K562 (cell line): ENCODE measurements at regions not wholly inside any gene's neighbourhood (a gene's known extent, or its start where the extent isn't known, plus 50 kb on each side); places are given as distances from the start of the nearest gene placed in this dataset.

ENCODE experiments used
- ATAC-seq: fragments of 200-7000 bp; cut with Tn5 transposase; 3 replicates; pipeline ENCODE4 v1.9.1; 2020; ENCODE audit warnings: moderate library complexity
- BruUV-seq: library from RNA; stranded (reverse); fragments of 400-500 nt; replicated peaks from 2 replicates; lab custom pipeline; 2021; lab: Mats Ljungman, UMichigan
- CTCF ChIA-PET: fragments of 300-600 bp; formaldehyde crosslinking; extraction: SDS; loops from one replicate; lab custom pipeline; 2021; ENCODE audit warnings: low intra/inter-chr PET ratio; lab: Yijun Ruan, JAX
- POLR2A ChIA-PET: fragments of 300-600, 350-650 bp; sonication (Branson Sonifier 250); formaldehyde crosslinking; extraction: SDS; loops from one replicate; lab custom pipeline; 2021; ENCODE audit warnings: antibody characterized with exemption, inconsistent platforms; lab: Yijun Ruan, JAX
- DNase-seq, 4 experiments: peaks; one replicate each; pipeline versions ENCODE4 v3.0.0 to v3.0.0-alpha.2; 2011 to 2018; ENCODE audit warnings: low spot score in 3 of 4, mixed read lengths in 3 of 4; ENCODE audit errors: extremely low read depth in 1 of 4
- FAIRE-seq: peaks from 2 replicates; lab custom pipeline; 2011; peaks lifted over from hg19 to GRCh38; lab: Jason Lieb, UNC
- H2AFZ ChIP-seq: 2 replicates; pipeline ENCODE4 v1.6.0; 2011; ENCODE audit warnings: low read depth, low read length, control low read depth, inconsistent platforms
- H3K27ac ChIP-seq: fragments of 200-600 bp; 3 replicates; pipeline ENCODE4 v1.8.0; 2011; ENCODE audit warnings: low read depth, mild to moderate bottlenecking, control low read depth, inconsistent platforms, low read length, moderate library complexity, mixed read lengths; ENCODE audit errors: extremely low read depth
- H3K27me3 ChIP-seq, 2 experiments: fragments of 300-600 bp in 1 of 2; 2 replicates in 1 of 2; 3 replicates in 1 of 2; pipeline versions ENCODE4 v1.6.0 to v1.8.0; 2011; ENCODE audit warnings: inconsistent platforms in 2 of 2, low read length in 2 of 2, mild to moderate bottlenecking in 1 of 2, mixed read lengths in 1 of 2, moderate library complexity in 1 of 2; ENCODE audit not compliant: control insufficient read depth in 2 of 2, insufficient read depth in 2 of 2
- H3K36me3 ChIP-seq: fragments of 300-600 bp; 3 replicates; pipeline ENCODE4 v1.8.0; 2011; ENCODE audit warnings: mild to moderate bottlenecking, low read length, inconsistent platforms; ENCODE audit not compliant: control insufficient read depth, insufficient read depth
- H3K4me1 ChIP-seq, 2 experiments: fragments of 200-600 bp in 1 of 2; replicated peaks in 1 of 2; 2 replicates in 1 of 2; 3 replicates in 1 of 2; pipeline versions ENCODE4 v1.5.1 to v1.8.0; 2011; ENCODE audit warnings: inconsistent platforms in 2 of 2, low read length in 2 of 2, mild to moderate bottlenecking in 1 of 2, mixed read lengths in 1 of 2, moderate library complexity in 1 of 2; ENCODE audit not compliant: control insufficient read depth in 2 of 2, insufficient read depth in 2 of 2
- H3K4me2 ChIP-seq: 2 replicates; pipeline ENCODE4 v1.6.1; 2011; ENCODE audit warnings: low read length, control low read depth, inconsistent platforms, mixed read lengths; ENCODE audit not compliant: insufficient read depth
- H3K4me3 ChIP-seq: fragments of 200-600 bp; sonication (generic), shearing (Covaris generic); 2 replicates; pipeline ENCODE4 v1.5.1; 2016; ENCODE audit warnings: control low read depth, inconsistent platforms
- H3K79me2 ChIP-seq: fragments of 200-600 bp; 3 replicates; pipeline ENCODE4 v1.8.0; 2011; ENCODE audit warnings: low read length, inconsistent platforms; ENCODE audit not compliant: control insufficient read depth, insufficient read depth
- H3K9ac ChIP-seq, 2 experiments: 2 replicates each; pipeline versions ENCODE4 v1.6.0 to v1.6.1; 2011; ENCODE audit warnings: low read depth in 2 of 2, low read length in 2 of 2, control low read depth in 1 of 2, inconsistent platforms in 1 of 2, mild to moderate bottlenecking in 1 of 2, mixed read lengths in 1 of 2; ENCODE audit not compliant: insufficient read depth in 1 of 2
- H3K9me1 ChIP-seq: one replicate; pipeline ENCODE4 v1.6.0; 2011; ENCODE audit warnings: inconsistent platforms, mild to moderate bottlenecking, low read length, moderate library complexity; ENCODE audit not compliant: control insufficient read depth, insufficient read depth
- H3K9me3 ChIP-seq: replicated peaks from 2 replicates; pipeline ENCODE4 v1.5.1; 2011; ENCODE audit warnings: low read depth, low read length, inconsistent platforms; ENCODE audit not compliant: control insufficient read depth, insufficient read depth
- H4K20me1 ChIP-seq: replicated peaks from 2 replicates; pipeline ENCODE4 v1.6.1; 2011; ENCODE audit warnings: low read length, inconsistent platforms, mixed read lengths; ENCODE audit not compliant: control insufficient read depth, insufficient read depth
- ADNP ChIP-seq: fragments of 200-800 bp; sonication (Bioruptor generic); IDR thresholded peaks from 2 replicates; pipeline ENCODE4 v1.6.1; 2016; ENCODE audit warnings: missing genetic modification characterization, missing compliant biosample characterization
- FOXO4 ChIP-seq: fragments of 450-650 bp; formaldehyde crosslinking; IDR thresholded peaks from 2 replicates; pipeline ENCODE4 v1.4.0; 2020; ENCODE audit warnings: mild to moderate bottlenecking, moderate library complexity
- HMG20B ChIP-seq: fragments of 250-450 bp; sonication (Bioruptor Pico); IDR thresholded peaks from 2 replicates; pipeline ENCODE4 v1.5.0; 2021; ENCODE audit warnings: mild to moderate bottlenecking
- KHSRP ChIP-seq: fragments of 450-650 bp; IDR thresholded peaks from 2 replicates; pipeline ENCODE4 v1.6.1; 2017
- KLF1 ChIP-seq: fragments of 450-650 bp; IDR thresholded peaks from 2 replicates; pipeline ENCODE4 v1.6.1; 2016; ENCODE audit warnings: missing genetic modification characterization, missing compliant biosample characterization
- LCOR ChIP-seq: sonication (generic); formaldehyde crosslinking; IDR thresholded peaks from 2 replicates; pipeline ENCODE4 v1.8.0; 2022; ENCODE audit warnings: mild to moderate bottlenecking, missing genetic modification reagents
- PHTF2 ChIP-seq: fragments of 250-450 bp; sonication (Bioruptor Pico); IDR thresholded peaks from 2 replicates; pipeline ENCODE4 v1.5.0; 2021; ENCODE audit warnings: mild to moderate bottlenecking
- RBM25 ChIP-seq: fragments of 200-400 bp; formaldehyde crosslinking; IDR thresholded peaks from 2 replicates; pipeline ENCODE4 v1.6.1; 2018; ENCODE audit warnings: low read length, low read depth, moderate library complexity; ENCODE audit not compliant: severe bottlenecking
- RBM39 ChIP-seq: fragments of 200-400 bp; formaldehyde crosslinking; optimal IDR thresholded peaks from 2 replicates; pipeline ENCODE3; 2018; ENCODE audit warnings: low read depth, low read length
- ZNF140 ChIP-seq: fragments of 250-450 bp; sonication (Bioruptor Pico); IDR thresholded peaks from 2 replicates; pipeline ENCODE4 v1.8.0; 2021; ENCODE audit warnings: moderate library complexity, mild to moderate bottlenecking, inconsistent platforms
- ZNF644 ChIP-seq: fragments of 200-800 bp; sonication (Bioruptor generic); IDR thresholded peaks from 2 replicates; pipeline ENCODE4 v1.6.1; 2016; ENCODE audit warnings: low read depth, missing genetic modification characterization, missing compliant biosample characterization
- ZNF830 ChIP-seq: fragments of 250-450 bp; sonication (Bioruptor Pico); IDR thresholded peaks from 2 replicates; pipeline ENCODE4 v1.5.0; 2021; ENCODE audit warnings: mild to moderate bottlenecking
- WGBS: fragments of 100-300 bp; shearing (Covaris generic); methylation state at CpG from one replicate; pipeline ENCODE4 v1.1.6; 2016; ENCODE audit warnings: low coverage, mixed read lengths; ENCODE audit not compliant: insufficient coverage; ENCODE audit errors: missing lambda C conversion rate; 5-methylcytosine and 5-hydroxymethylcytosine counted together
- in situ Hi-C: fragments of 300-500 bp; cut with MboI; formaldehyde crosslinking; loops from 4 replicates; pipeline ENCODE4 v1.15.0; 2018; ENCODE audit warnings: inconsistent platforms, mixed read lengths
- intact Hi-C: fragments of 100-400 bp; cut with micrococcal nuclease; formaldehyde crosslinking; loops from 2 replicates; pipeline ENCODE4 v1.14.2; 2022
- TF ChIP-seq, protein P1 (sequence below): fragments of 450-650 bp; IDR thresholded peaks from 2 replicates; pipeline ENCODE4 v1.6.1; 2017; ENCODE audit warnings: antibody characterized with exemption, mild to moderate bottlenecking

DNA sequence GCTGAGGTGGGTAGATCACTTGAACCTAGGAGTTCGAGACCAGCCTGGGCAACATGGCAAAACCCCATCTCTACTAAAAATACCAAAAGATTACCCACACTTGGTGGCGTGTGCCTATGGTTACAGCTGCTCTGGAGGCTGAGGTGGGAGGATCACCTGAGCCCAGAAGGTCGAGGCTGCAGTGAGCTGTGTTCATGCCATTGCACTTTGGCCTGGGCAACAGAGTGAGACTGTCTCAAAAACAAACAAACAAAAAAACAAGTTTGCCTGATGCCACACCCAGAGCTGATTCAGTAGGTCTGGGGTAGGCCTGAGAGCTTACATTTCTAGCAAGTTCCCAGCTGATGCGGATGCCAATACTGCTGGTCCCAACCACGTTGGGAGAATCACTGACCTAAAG lies 60.5 kb upstream of the HSPA9 start:
- H3K27me3 ChIP-seq = peaks cover 16 to 46% of the 10 kb centered on the region in 2 experiments; a peak in 4 of 5 replicates
- no peak overlapping the region for H2AFZ ChIP-seq
- H3K4me1 ChIP-seq = peaks cover 0 to 4% of the 10 kb centered on the region in 2 experiments; a peak in 1 of 5 replicates
- 15% methylated on average over 5 of the region's 5 CpGs for whole genome bisulfite sequencing
- H3K9me3 ChIP-seq = no peaks in the 10 kb centered on the region
- intact Hi-C loops (loop anchor here (10.0 kb wide), 1 partner anchor 181 kb away; no protein-coding TSS in a partner anchor), in situ Hi-C loops (no loop called here)
- TF ChIP-seq PHTF2 (CRISPR knock-in tag) (no peak), HMG20B (CRISPR knock-in tag) (no peak), ZNF140 (no peak), ZNF644 (tag) (no peak), ZNF830 (CRISPR knock-in tag) (no peak), LCOR (CRISPR knock-in tag) (no peak), KHSRP (no peak), FOXO4 (CRISPR knock-in tag) (no peak), KLF1 (tag) (no peak), ADNP (tag) (no peak), RBM39 (no peak), RBM25 (no peak)
- TF ChIP-seq, protein P1, sequence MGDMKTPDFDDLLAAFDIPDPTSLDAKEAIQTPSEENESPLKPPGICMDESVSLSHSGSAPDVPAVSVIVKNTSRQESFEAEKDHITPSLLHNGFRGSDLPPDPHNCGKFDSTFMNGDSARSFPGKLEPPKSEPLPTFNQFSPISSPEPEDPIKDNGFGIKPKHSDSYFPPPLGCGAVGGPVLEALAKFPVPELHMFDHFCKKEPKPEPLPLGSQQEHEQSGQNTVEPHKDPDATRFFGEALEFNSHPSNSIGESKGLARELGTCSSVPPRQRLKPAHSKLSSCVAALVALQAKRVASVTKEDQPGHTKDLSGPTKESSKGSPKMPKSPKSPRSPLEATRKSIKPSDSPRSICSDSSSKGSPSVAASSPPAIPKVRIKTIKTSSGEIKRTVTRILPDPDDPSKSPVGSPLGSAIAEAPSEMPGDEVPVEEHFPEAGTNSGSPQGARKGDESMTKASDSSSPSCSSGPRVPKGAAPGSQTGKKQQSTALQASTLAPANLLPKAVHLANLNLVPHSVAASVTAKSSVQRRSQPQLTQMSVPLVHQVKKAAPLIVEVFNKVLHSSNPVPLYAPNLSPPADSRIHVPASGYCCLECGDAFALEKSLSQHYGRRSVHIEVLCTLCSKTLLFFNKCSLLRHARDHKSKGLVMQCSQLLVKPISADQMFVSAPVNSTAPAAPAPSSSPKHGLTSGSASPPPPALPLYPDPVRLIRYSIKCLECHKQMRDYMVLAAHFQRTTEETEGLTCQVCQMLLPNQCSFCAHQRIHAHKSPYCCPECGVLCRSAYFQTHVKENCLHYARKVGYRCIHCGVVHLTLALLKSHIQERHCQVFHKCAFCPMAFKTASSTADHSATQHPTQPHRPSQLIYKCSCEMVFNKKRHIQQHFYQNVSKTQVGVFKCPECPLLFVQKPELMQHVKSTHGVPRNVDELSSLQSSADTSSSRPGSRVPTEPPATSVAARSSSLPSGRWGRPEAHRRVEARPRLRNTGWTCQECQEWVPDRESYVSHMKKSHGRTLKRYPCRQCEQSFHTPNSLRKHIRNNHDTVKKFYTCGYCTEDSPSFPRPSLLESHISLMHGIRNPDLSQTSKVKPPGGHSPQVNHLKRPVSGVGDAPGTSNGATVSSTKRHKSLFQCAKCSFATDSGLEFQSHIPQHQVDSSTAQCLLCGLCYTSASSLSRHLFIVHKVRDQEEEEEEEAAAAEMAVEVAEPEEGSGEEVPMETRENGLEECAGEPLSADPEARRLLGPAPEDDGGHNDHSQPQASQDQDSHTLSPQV = no peak
- no TSS peak for BruUV-seq
- H3K4me2 ChIP-seq = no peak overlapping the region
- no peaks in the 10 kb centered on the region for H3K9me1 ChIP-seq
- no peaks in the 10 kb centered on the region for H3K79me2 ChIP-seq
- CTCF ChIA-PET = no interaction called here
- H3K9ac ChIP-seq = no peak overlapping the region; a peak in 1 of 4 replicates
- no peak for ATAC-seq
- no peak for FAIRE-seq
- POLR2A ChIA-PET = interaction anchor here (0.6 kb wide), 1 partner anchor 697 kb away, joined by 3 read pairs; no protein-coding TSS in a partner anchor
- H3K36me3 ChIP-seq = no peaks in the 10 kb centered on the region
- H4K20me1 ChIP-seq = 0 out of 2 replicates have a peak, but pooled peaks cover 2% of the 10 kb centered on the region
- no peak overlapping the region for H3K27ac ChIP-seq
- no peak overlapping the region for H3K4me3 ChIP-seq
- no peak for DNase-seq
